Upper lobe of left lung (tissue), 6 donors: ENCODE measurements at regions not wholly inside any gene's neighbourhood (a gene's known extent, or its start where the extent isn't known, plus 50 kb on each side); places are given as distances from the start of the nearest gene placed in this dataset.

Experiments used
- ATAC-seq, 2 donors: fragments of 200-7000 bp; cut with Tn5 transposase; one replicate each; pipeline ENCODE4 v1.9.1; 2022; ENCODE audit warnings: mild to moderate bottlenecking in 2 of 2, moderate library complexity in 2 of 2; ENCODE audit not compliant: low FRiP score in 2 of 2
- DNase-seq, 2 donors: peaks; one replicate each; pipeline ENCODE4 v3.0.0-alpha.2; 2019 to 2020
- H3K27ac ChIP-seq, 4 donors: fragments of 200-600 bp; sonication (generic); one replicate each; pipeline ENCODE4 v1.5.1; 2016 to 2019
- H3K27me3 ChIP-seq, 4 donors: fragments of 200-600 bp; sonication (generic); one replicate each; pipeline ENCODE4 v1.5.1; 2017 to 2019
- H3K36me3 ChIP-seq, 4 donors: fragments of 200-600 bp; sonication (generic); one replicate each; pipeline ENCODE4 v1.5.1; 2016 to 2019
- H3K4me1 ChIP-seq, 4 donors: fragments of 200-600 bp; sonication (generic); one replicate each; pipeline ENCODE4 v1.5.1; 2018 to 2019
- H3K4me3 ChIP-seq, 4 donors: fragments of 200-600 bp; sonication (generic); one replicate each; pipeline ENCODE4 v1.5.1; 2017 to 2019; ENCODE audit warnings: mild to moderate bottlenecking in 2 of 4, moderate library complexity in 1 of 4
- H3K9me3 ChIP-seq, 4 donors: fragments of 200-600 bp; sonication (generic); one replicate each; pipeline ENCODE4 v1.5.1; 2018 to 2019
- CTCF ChIP-seq, 6 experiments: fragments of 450-650 bp in 4 of 6; fragments of 200-600 bp in 2 of 6; sonication (generic) in 2 of 6; IDR thresholded peaks; one replicate each; pipeline ENCODE4 v1.5.1; 2016 to 2019; ENCODE audit warnings: antibody characterized with exemption in 6 of 6
- EP300 ChIP-seq, 4 donors: sonication (generic); formaldehyde crosslinking; IDR thresholded peaks; one replicate each; pipeline ENCODE4 v1.5.1; 2017; ENCODE audit warnings: antibody characterized with exemption in 4 of 4, control low read depth in 2 of 4
- POLR2A ChIP-seq, 4 donors: fragments of 450-650 bp; IDR thresholded peaks; one replicate each; pipeline ENCODE4 v1.5.1; 2016 to 2017; ENCODE audit warnings: antibody characterized with exemption in 4 of 4, mild to moderate bottlenecking in 2 of 4
- POLR2AphosphoS5 ChIP-seq, 2 donors: sonication (generic); formaldehyde crosslinking; IDR thresholded peaks; one replicate each; pipeline ENCODE4 v1.5.1; 2017; ENCODE audit warnings: antibody characterized with exemption in 2 of 2
- WGBS, 2 donors: methylation state at CpG; one replicate each; pipeline ENCODE4 v1.1.5; 2017 to 2018; 5-methylcytosine and 5-hydroxymethylcytosine counted together
- donor health status: DM: no; HTN: no; CAD: no; lungs with moderate emphysema.
- donor health status: DM: no; HTN: yes; CAD: no; lungs with severe emphysema.

DNA sequence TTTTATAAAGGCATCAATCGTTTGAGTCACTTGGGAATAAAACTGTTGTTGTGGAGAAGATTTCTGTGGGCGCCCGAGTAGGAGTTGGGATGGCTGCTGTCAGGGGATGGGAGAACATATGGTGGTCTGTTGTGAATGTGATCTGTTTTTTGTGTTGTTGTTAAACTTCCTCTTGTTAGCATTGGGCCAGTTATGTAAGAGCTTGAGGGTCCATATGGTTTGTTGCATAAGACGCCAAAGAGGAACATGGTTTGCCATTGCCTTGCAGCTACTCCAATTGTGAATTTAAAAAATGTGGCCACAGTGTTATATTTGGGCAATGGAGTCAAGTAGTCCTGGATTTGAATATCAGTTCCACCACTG is 136.1 kb upstream of the JUN start:
- ATAC-seq = peak in 1 of 2 donors; percentile 52
- Histone ChIP-seq H3K27me3 (no peaks in the 10 kb centered on the region), H3K9me3 (peaks cover 0 to 3% (median 0%) of the 10 kb centered on the region in 4 donors), H3K4me3 (no peak overlapping the region), H3K36me3 (no peaks in the 10 kb centered on the region), H3K4me1 (peaks cover 13 to 27% (median 17%) of the 10 kb centered on the region in 4 donors), H3K27ac (no peak overlapping the region)
- DNase-seq = no peak
- 70 to 73% methylated on average over 4 of the region's 4 CpGs for WGBS, 2 donors
- no peak for TF ChIP-seq POLR2AphosphoS5 (IDR thresholded peaks at IDR 0.05)
- no peak for TF ChIP-seq EP300 (IDR thresholded peaks at IDR 0.05)
- TF ChIP-seq CTCF (IDR thresholded peaks at IDR 0.05) = no peak
- no peak for TF ChIP-seq POLR2A (IDR thresholded peaks at IDR 0.05)

GRCh38 chr1:58921342-58921741 is 137.5 kb upstream of the JUN start:
- WGBS, 2 donors = 93 to 96% methylated on average over 3 of the region's 3 CpGs
- peaks cover 17 to 27% (median 20%) of the 10 kb centered on the region in 4 donors for H3K4me1 ChIP-seq
- H3K36me3 ChIP-seq = no peaks in the 10 kb centered on the region
- no peak overlapping the region for H3K27ac ChIP-seq
- H3K27me3 ChIP-seq = no peaks in the 10 kb centered on the region
- ATAC-seq (no peak), DNase-seq (no peak)
- no peak for TF ChIP-seq CTCF (IDR thresholded peaks at IDR 0.05)
- TF ChIP-seq EP300 (IDR thresholded peaks at IDR 0.05) = no peak
- TF ChIP-seq POLR2A (IDR thresholded peaks at IDR 0.05) = no peak
- TF ChIP-seq POLR2AphosphoS5 (IDR thresholded peaks at IDR 0.05) = no peak
- H3K9me3 ChIP-seq = no peaks in the 10 kb centered on the region
- H3K4me3 ChIP-seq = no peak overlapping the region

- no peaks in the 10 kb centered on the region for H3K36me3 ChIP-seq
- H3K27me3 ChIP-seq = no peaks in the 10 kb centered on the region
- H3K9me3 ChIP-seq = no peaks in the 10 kb centered on the region
- H3K4me1 ChIP-seq = peaks cover 17 to 27% (median 20%) of the 10 kb centered on the region in 4 donors
- H3K27ac ChIP-seq = peak overlapping the region; percentile 5 to 76 (median 44)
- no peak for DNase-seq
- no peak for TF ChIP-seq POLR2AphosphoS5 (IDR thresholded peaks at IDR 0.05)
- TF ChIP-seq POLR2A (IDR thresholded peaks at IDR 0.05) = no peak
- no peak for TF ChIP-seq EP300 (IDR thresholded peaks at IDR 0.05)
- TF ChIP-seq CTCF (IDR thresholded peaks at IDR 0.05) = no peak
- H3K4me3 ChIP-seq = no peak overlapping the region
- WGBS, 2 donors = 82 to 94% methylated on average over 2 of the region's 2 CpGs
- ATAC-seq = no peak
Observed at GRCh38 chr1:58921751-58922150, 137.9 kb upstream of the JUN start.

DNA sequence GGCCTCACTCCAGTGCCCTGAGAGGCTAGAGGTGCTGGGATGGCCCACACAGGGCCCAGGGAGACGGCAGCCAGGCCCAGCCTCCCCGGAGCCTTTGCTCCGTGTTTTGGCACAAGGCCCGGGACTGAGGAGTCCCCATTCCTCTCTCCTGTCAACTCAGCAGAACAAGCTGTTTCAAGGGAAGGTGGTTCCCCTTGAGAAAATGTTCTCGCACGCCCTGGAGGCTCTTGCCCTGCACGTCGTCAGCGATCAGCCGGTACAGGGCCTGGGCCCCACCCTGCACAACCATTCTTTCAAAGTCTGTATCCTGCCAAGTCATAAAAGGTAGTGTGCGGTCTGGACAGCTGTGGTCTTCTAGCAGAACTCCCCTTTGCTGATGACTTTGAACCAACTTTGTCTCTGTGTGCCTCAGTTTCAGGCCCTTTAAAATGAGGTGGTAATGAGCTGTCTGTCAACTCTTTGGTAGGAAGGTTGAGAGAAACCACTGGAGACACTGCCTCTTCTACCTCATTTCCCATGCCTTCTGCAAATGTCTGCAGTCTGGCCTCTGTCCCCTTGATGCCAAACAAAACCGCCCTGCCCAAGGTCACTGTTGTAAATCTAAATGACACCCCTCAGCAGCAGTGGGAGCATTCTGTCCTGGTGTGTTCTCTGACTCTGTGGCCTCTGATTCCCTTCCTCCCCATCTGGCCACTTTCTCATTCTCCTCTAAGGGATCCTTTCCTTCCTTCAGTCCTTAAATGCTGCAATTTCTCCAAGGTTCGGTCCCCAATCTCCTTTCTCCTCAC is 138.6 kb upstream of the JUN start:
- DNase-seq = peak; percentile 79 to 90
- WGBS, 2 donors = 34 to 53% methylated on average over 13 of the region's 13 CpGs

More for the DNA sequence above, 138.6 kb upstream of the JUN start:
- H3K27ac ChIP-seq = peak overlapping the region; percentile 21 to 76 (median 54)
- no peak overlapping the region for H3K4me3 ChIP-seq
- peaks cover 17 to 34% (median 24%) of the 10 kb centered on the region in 4 donors for H3K4me1 ChIP-seq
- peak; percentile 77 to 93 for ATAC-seq
- H3K36me3 ChIP-seq = no peaks in the 10 kb centered on the region
- TF ChIP-seq POLR2A (IDR thresholded peaks at IDR 0.05) (peak in 1 of 4 donors; percentile 38), EP300 (IDR thresholded peaks at IDR 0.05) (peak in 2 of 4 donors; percentile 72 to 79), POLR2AphosphoS5 (IDR thresholded peaks at IDR 0.05) (peak; percentile 58 to 59), CTCF (IDR thresholded peaks at IDR 0.05) (no peak)
- H3K9me3 ChIP-seq = no peaks in the 10 kb centered on the region
- no peaks in the 10 kb centered on the region for H3K27me3 ChIP-seq
